ENCODE measurements at regions not wholly inside any gene's neighbourhood (a gene's known extent, or its start where the extent isn't known, plus 50 kb on each side); places are given as distances from the start of the nearest gene placed in this dataset.

DNA sequence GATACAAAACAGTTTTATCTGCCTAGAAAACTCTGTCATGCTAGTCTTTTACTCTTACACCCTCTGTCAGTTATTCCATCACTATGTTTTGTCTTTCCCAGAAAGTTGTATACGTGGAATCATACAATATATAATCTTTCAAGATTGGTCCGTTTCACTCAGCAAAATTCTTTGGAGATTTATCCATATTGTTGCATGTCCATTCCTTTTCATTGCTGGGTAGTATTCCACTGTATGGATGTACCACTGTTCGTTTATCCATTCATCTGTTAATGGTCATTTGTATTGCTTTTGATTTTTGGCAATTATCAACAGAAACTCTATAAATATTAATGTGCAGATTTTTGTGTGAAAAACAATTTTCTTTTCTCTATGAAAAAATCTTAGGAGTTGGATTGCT is 63.1 kb downstream of the GLUD2 start:
- TF ChIP-seq TAF1 (IDR thresholded peaks at IDR 0.05; ENCODE audit: borderline replicate concordance, insufficient read depth, low read length): no peak
- TF ChIP-seq POLR2AphosphoS5 (IDR thresholded peaks at IDR 0.05; ENCODE audit: low read depth, low read length): no peak
- no peak for TF ChIP-seq SIN3A (IDR thresholded peaks at IDR 0.05; ENCODE audit: borderline replicate concordance, insufficient read depth, low read length)
- TF ChIP-seq, protein P1, sequence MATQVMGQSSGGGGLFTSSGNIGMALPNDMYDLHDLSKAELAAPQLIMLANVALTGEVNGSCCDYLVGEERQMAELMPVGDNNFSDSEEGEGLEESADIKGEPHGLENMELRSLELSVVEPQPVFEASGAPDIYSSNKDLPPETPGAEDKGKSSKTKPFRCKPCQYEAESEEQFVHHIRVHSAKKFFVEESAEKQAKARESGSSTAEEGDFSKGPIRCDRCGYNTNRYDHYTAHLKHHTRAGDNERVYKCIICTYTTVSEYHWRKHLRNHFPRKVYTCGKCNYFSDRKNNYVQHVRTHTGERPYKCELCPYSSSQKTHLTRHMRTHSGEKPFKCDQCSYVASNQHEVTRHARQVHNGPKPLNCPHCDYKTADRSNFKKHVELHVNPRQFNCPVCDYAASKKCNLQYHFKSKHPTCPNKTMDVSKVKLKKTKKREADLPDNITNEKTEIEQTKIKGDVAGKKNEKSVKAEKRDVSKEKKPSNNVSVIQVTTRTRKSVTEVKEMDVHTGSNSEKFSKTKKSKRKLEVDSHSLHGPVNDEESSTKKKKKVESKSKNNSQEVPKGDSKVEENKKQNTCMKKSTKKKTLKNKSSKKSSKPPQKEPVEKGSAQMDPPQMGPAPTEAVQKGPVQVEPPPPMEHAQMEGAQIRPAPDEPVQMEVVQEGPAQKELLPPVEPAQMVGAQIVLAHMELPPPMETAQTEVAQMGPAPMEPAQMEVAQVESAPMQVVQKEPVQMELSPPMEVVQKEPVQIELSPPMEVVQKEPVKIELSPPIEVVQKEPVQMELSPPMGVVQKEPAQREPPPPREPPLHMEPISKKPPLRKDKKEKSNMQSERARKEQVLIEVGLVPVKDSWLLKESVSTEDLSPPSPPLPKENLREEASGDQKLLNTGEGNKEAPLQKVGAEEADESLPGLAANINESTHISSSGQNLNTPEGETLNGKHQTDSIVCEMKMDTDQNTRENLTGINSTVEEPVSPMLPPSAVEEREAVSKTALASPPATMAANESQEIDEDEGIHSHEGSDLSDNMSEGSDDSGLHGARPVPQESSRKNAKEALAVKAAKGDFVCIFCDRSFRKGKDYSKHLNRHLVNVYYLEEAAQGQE (IDR thresholded peaks at IDR 0.05; ENCODE audit: insufficient read depth in 1 of 2, low read depth in 2 of 2, low read length in 2 of 2): no peak
- TF ChIP-seq FOXP2 (optimal IDR thresholded peaks at IDR 0.05; ENCODE audit: borderline replicate concordance, extremely low read depth, extremely low read length, insufficient read depth): no peak

Data from PFSK-1 (cell line).